G401.6 (cell line): ENCODE measurements at regions not wholly inside any gene's neighbourhood (a gene's known extent, or its start where the extent isn't known, plus 50 kb on each side); places are given as distances from the start of the nearest gene placed in this dataset.
"Not testable (repeated sequence)": the region's sequence is repeated elsewhere in the genome, so short reads cannot be mapped to it uniquely, and the experiment has no call there.

Experiments used
- FAIRE-seq: peaks from 2 replicates; lab custom pipeline; 2012; peaks lifted over from hg19 to GRCh38; lab: Jason Lieb, UNC

- FAIRE-seq: no peak
Observed at GRCh38 chr9:38518826-38519225, 94.6 kb upstream of the IGFBPL1 start.

- not testable (repeated sequence) for FAIRE-seq
Observed at GRCh38 chr9:38516273-38516672, 92.0 kb upstream of the IGFBPL1 start.

GRCh38 chr9:38515055-38515454 lies 90.8 kb upstream of the IGFBPL1 start:
- not testable (repeated sequence) for FAIRE-seq

GRCh38 chr9:38510340-38510739 lies 86.1 kb upstream of the IGFBPL1 start:
- FAIRE-seq: peak; percentile 79

- no peak for FAIRE-seq
Observed at GRCh38 chr9:38507587-38507986, 83.3 kb upstream of the IGFBPL1 start.

- FAIRE-seq: not testable (repeated sequence)
Observed at GRCh38 chr9:38500171-38500570, 75.9 kb upstream of the IGFBPL1 start.

GRCh38 chr9:38498551-38498950 lies 74.3 kb upstream of the IGFBPL1 start:
- peak; percentile 96 for FAIRE-seq

GRCh38 chr9:38489057-38489456 lies 64.8 kb upstream of the IGFBPL1 start:
- no peak for FAIRE-seq

- no peak for FAIRE-seq
Observed at GRCh38 chr9:38488156-38488698, 64.0 kb upstream of the IGFBPL1 start.

- FAIRE-seq: not testable (repeated sequence)
Observed at GRCh38 chr9:38487418-38488155, 63.3 kb upstream of the IGFBPL1 start.

- FAIRE-seq: no peak
Observed at GRCh38 chr9:38486837-38487236, 62.6 kb upstream of the IGFBPL1 start.

GRCh38 chr9:38486056-38486615 lies 61.9 kb upstream of the IGFBPL1 start:
- FAIRE-seq: no peak

GRCh38 chr9:38484076-38484665 lies 59.9 kb upstream of the IGFBPL1 start:
- FAIRE-seq: not testable (repeated sequence)

GRCh38 chr9:38482918-38483592 lies 58.8 kb upstream of the IGFBPL1 start:
- FAIRE-seq: no peak

- FAIRE-seq: no peak
Observed at GRCh38 chr9:38478211-38478610, 54.0 kb upstream of the IGFBPL1 start.

- not testable (repeated sequence) for FAIRE-seq
Observed at GRCh38 chr9:38474476-38474875, 50.2 kb upstream of the IGFBPL1 start.
